WTC11 (cell line): ENCODE measurements at regions not wholly inside any gene's neighbourhood (a gene's known extent, or its start where the extent isn't known, plus 50 kb on each side); places are given as distances from the start of the nearest gene placed in this dataset.

ENCODE experiments used
- ATAC-seq: fragments of 200-7000 bp; cut with Tn5 transposase; 2 replicates; pipeline ENCODE4 v1.10.0; 2021; ENCODE audit warnings: mild to moderate bottlenecking, moderate library complexity
- CTCF ChIA-PET: fragments of 300-600 bp; sonication (Branson Sonifier 250); formaldehyde crosslinking; loops from one replicate; lab custom pipeline; 2021; ENCODE audit warnings: antibody characterized with exemption; lab: Charles Lee
- POLR2A ChIA-PET: fragments of 350-600 bp; sonication (Branson Sonifier 250); formaldehyde crosslinking; loops from one replicate; lab custom pipeline; 2021; ENCODE audit warnings: antibody characterized with exemption; lab: Charles Lee
- DNase-seq: peaks from one replicate; pipeline ENCODE4 v3.0.0; 2021; ENCODE audit warnings: low spot score
- H3K27ac Mint-ChIP-seq: 2 replicates; pipeline ENCODE4 v1.8.0; 2021; ENCODE audit warnings: mixed read lengths
- H3K27me3 Mint-ChIP-seq: 2 replicates; pipeline ENCODE4 v1.8.0; 2021; ENCODE audit warnings: low read depth, mild to moderate bottlenecking, moderate library complexity, mixed read lengths
- H3K36me3 Mint-ChIP-seq: 2 replicates; pipeline ENCODE4 v1.8.0; 2021; ENCODE audit warnings: mixed read lengths
- H3K4me1 Mint-ChIP-seq: 2 replicates; pipeline ENCODE4 v1.8.0; 2022; ENCODE audit warnings: mixed read lengths
- H3K4me3 Mint-ChIP-seq: 2 replicates; pipeline ENCODE4 v1.8.0; 2021; ENCODE audit warnings: mild to moderate bottlenecking, moderate library complexity, mixed read lengths
- H3K9me3 Mint-ChIP-seq: 2 replicates; pipeline ENCODE4 v1.8.0; 2021; ENCODE audit warnings: mixed read lengths
- ELF4 ChIP-seq: sonication (generic); formaldehyde crosslinking; IDR thresholded peaks from 2 replicates; pipeline ENCODE4 v1.8.1; 2022; ENCODE audit warnings: low read depth, mild to moderate bottlenecking, moderate library complexity, missing genetic modification reagents
- FOXK1 ChIP-seq: sonication (generic); formaldehyde crosslinking; IDR thresholded peaks from 2 replicates; pipeline ENCODE4 v1.8.0; 2022; ENCODE audit warnings: mild to moderate bottlenecking, moderate library complexity, missing genetic modification reagents
- GRHL2 ChIP-seq: fragments of 250-450 bp; sonication (Bioruptor Pico); IDR thresholded peaks from 2 replicates; pipeline ENCODE4 v1.8.0; 2022; ENCODE audit warnings: mild to moderate bottlenecking, moderate library complexity; ENCODE audit not compliant: insufficient replicate concordance, severe bottlenecking
- NR3C1 ChIP-seq: sonication (generic); formaldehyde crosslinking; conservative IDR thresholded peaks from 2 replicates; pipeline ENCODE4 v1.8.1; 2023; ENCODE audit warnings: low read depth, mild to moderate bottlenecking, missing genetic modification reagents
- PRRX2 ChIP-seq: fragments of 250-450 bp; sonication (Bioruptor Pico); IDR thresholded peaks from 2 replicates; pipeline ENCODE4 v1.8.0; 2021; ENCODE audit warnings: mild to moderate bottlenecking
- TP53 ChIP-seq: sonication (generic); formaldehyde crosslinking; IDR thresholded peaks from 2 replicates; pipeline ENCODE4 v1.8.1; 2023; ENCODE audit warnings: mild to moderate bottlenecking, missing genetic modification reagents
- ZNF671 ChIP-seq: fragments of 250-450 bp; sonication (Bioruptor Pico); IDR thresholded peaks from 2 replicates; pipeline ENCODE4 v1.8.0; 2021; ENCODE audit warnings: mild to moderate bottlenecking
- TF ChIP-seq, protein P1 (sequence below): fragments of 250-450 bp; sonication (Bioruptor Pico); conservative IDR thresholded peaks from 2 replicates; pipeline ENCODE4 v1.9.0; 2021; ENCODE audit warnings: mild to moderate bottlenecking
- TF ChIP-seq, protein P2 (sequence below): sonication (generic); formaldehyde crosslinking; IDR thresholded peaks from 2 replicates; pipeline ENCODE4 v1.8.0; 2023; ENCODE audit warnings: missing genetic modification reagents
- TF ChIP-seq, protein P3 (sequence below): sonication (generic); formaldehyde crosslinking; IDR thresholded peaks from 2 replicates; pipeline ENCODE4 v1.8.1; 2022; ENCODE audit warnings: mild to moderate bottlenecking, moderate library complexity, missing genetic modification reagents
- TF ChIP-seq, protein P4 (sequence below): sonication (generic); formaldehyde crosslinking; IDR thresholded peaks from 2 replicates; pipeline ENCODE4 v1.8.1; 2023; ENCODE audit warnings: mild to moderate bottlenecking, missing genetic modification reagents, borderline replicate concordance
- TF ChIP-seq, protein P5 (sequence below): sonication (generic); formaldehyde crosslinking; IDR thresholded peaks from 2 replicates; pipeline ENCODE4 v1.8.1; 2023; ENCODE audit warnings: mild to moderate bottlenecking, missing genetic modification reagents
- TF ChIP-seq, protein P6 (sequence below): sonication (generic); formaldehyde crosslinking; IDR thresholded peaks from 2 replicates; pipeline ENCODE4 v1.8.0; 2022; ENCODE audit warnings: missing genetic modification reagents
- TF ChIP-seq, protein P7 (sequence below): sonication (generic); formaldehyde crosslinking; IDR thresholded peaks from 2 replicates; pipeline ENCODE4 v1.8.0; 2023; ENCODE audit warnings: missing genetic modification reagents, mild to moderate bottlenecking, borderline replicate concordance
- TF ChIP-seq, protein P8 (sequence below): sonication (generic); formaldehyde crosslinking; IDR thresholded peaks from 2 replicates; pipeline ENCODE4 v1.8.1; 2022; ENCODE audit warnings: low read depth, mild to moderate bottlenecking, moderate library complexity, missing genetic modification reagents, borderline replicate concordance
- TF ChIP-seq, protein P9 (sequence below): sonication (generic); formaldehyde crosslinking; IDR thresholded peaks from 2 replicates; pipeline ENCODE4 v1.8.1; 2023; ENCODE audit warnings: mild to moderate bottlenecking, missing genetic modification reagents, moderate library complexity

DNA sequence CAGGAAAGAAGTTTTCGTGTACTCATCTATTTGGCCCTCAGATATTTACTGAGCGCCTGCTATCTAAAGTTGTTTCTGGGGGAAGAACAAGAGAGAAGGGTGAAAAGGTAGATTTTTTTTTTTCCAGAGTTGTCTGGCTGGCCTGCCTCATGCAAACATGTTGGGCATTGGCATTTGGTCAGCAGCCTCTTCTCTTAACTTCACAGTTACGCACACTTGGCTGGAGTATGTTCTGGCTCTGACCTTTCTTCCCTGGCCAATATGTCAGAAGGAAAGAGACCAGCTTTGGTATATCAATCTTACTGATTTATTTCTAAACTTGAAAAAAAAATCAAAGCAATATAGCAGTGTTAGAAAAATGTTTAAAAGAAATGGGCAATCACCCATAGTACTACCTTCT lies 54.2 kb upstream of the GRAMD1B start (continued):
- TF ChIP-seq, protein P1, sequence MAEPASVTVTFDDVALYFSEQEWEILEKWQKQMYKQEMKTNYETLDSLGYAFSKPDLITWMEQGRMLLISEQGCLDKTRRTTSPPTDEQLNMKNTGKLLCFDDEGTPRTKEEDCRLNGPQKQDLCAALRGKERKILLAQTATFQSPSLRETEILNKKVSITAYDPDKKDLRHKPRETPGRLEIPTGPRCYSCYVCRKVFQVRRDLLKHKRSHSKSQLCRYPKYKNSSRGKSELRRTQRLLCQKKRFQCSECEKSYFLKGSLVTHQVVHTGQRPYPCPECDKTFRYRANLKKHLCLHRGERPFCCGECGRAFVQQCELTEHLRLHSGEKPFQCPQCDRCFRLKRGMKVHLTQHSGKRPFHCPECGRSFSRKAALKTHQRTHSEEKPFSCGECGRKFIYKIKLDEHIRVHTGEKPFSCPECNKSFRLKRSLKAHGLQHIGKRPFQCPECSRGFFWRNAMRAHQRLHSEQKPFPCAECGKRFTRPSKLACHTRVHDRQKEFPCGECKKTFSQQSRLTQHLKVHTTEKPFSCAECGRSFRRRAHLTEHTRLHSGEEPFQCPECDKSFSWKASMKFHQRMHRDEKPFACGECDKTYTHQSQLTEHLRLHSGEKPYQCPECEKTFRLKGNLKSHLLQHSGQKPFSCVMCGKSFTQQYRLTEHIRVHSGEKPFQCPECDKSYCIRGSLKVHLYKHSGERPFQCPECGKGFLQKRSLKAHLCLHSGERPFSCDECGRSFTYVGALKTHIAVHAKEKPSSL (CRISPR knock-in tag) = no peak
- TF ChIP-seq PRRX2 = no peak
- TF ChIP-seq ZNF671 (CRISPR knock-in tag) = no peak
- TF ChIP-seq, protein P2, sequence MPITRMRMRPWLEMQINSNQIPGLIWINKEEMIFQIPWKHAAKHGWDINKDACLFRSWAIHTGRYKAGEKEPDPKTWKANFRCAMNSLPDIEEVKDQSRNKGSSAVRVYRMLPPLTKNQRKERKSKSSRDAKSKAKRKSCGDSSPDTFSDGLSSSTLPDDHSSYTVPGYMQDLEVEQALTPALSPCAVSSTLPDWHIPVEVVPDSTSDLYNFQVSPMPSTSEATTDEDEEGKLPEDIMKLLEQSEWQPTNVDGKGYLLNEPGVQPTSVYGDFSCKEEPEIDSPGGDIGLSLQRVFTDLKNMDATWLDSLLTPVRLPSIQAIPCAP = no peak
- TF ChIP-seq, protein P3, sequence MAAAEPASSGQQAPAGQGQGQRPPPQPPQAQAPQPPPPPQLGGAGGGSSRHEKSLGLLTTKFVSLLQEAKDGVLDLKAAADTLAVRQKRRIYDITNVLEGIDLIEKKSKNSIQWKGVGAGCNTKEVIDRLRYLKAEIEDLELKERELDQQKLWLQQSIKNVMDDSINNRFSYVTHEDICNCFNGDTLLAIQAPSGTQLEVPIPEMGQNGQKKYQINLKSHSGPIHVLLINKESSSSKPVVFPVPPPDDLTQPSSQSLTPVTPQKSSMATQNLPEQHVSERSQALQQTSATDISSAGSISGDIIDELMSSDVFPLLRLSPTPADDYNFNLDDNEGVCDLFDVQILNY (CRISPR knock-in tag) = no peak
- TF ChIP-seq, protein P4, sequence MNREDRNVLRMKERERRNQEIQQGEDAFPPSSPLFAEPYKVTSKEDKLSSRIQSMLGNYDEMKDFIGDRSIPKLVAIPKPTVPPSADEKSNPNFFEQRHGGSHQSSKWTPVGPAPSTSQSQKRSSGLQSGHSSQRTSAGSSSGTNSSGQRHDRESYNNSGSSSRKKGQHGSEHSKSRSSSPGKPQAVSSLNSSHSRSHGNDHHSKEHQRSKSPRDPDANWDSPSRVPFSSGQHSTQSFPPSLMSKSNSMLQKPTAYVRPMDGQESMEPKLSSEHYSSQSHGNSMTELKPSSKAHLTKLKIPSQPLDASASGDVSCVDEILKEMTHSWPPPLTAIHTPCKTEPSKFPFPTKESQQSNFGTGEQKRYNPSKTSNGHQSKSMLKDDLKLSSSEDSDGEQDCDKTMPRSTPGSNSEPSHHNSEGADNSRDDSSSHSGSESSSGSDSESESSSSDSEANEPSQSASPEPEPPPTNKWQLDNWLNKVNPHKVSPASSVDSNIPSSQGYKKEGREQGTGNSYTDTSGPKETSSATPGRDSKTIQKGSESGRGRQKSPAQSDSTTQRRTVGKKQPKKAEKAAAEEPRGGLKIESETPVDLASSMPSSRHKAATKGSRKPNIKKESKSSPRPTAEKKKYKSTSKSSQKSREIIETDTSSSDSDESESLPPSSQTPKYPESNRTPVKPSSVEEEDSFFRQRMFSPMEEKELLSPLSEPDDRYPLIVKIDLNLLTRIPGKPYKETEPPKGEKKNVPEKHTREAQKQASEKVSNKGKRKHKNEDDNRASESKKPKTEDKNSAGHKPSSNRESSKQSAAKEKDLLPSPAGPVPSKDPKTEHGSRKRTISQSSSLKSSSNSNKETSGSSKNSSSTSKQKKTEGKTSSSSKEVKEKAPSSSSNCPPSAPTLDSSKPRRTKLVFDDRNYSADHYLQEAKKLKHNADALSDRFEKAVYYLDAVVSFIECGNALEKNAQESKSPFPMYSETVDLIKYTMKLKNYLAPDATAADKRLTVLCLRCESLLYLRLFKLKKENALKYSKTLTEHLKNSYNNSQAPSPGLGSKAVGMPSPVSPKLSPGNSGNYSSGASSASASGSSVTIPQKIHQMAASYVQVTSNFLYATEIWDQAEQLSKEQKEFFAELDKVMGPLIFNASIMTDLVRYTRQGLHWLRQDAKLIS (CRISPR knock-in tag) = no peak
- TF ChIP-seq, protein P5, sequence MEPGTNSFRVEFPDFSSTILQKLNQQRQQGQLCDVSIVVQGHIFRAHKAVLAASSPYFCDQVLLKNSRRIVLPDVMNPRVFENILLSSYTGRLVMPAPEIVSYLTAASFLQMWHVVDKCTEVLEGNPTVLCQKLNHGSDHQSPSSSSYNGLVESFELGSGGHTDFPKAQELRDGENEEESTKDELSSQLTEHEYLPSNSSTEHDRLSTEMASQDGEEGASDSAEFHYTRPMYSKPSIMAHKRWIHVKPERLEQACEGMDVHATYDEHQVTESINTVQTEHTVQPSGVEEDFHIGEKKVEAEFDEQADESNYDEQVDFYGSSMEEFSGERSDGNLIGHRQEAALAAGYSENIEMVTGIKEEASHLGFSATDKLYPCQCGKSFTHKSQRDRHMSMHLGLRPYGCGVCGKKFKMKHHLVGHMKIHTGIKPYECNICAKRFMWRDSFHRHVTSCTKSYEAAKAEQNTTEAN (CRISPR knock-in tag) = no peak
- TF ChIP-seq, all 79 proteins: peak for 0

DNA sequence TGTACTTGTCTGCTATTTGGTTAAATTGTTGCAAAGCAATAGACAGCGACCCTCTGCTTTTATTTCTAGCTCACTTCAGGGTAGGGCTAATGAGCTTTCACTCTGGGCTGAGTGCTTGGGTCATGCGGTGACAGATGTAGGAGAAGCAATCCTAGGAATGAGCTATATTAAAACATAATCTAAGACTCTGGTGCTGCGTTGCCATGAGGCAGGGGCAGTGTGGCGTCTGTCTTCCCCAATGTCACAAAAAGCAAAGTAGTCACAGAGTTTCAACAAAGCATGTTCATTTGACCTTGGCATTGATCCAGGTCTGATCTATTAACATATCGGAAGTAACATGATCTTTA lies 55.5 kb upstream of the GRAMD1B start:
- peaks cover 4% of the 10 kb centered on the region for H3K27me3 Mint-ChIP-seq
- no peak overlapping the region for H3K27ac Mint-ChIP-seq
- no peaks in the 10 kb centered on the region for H3K9me3 Mint-ChIP-seq
- peaks cover 46% of the 10 kb centered on the region for H3K4me1 Mint-ChIP-seq
- TF ChIP-seq GRHL2 (CRISPR knock-in tag) = no peak
- TF ChIP-seq, protein P6, sequence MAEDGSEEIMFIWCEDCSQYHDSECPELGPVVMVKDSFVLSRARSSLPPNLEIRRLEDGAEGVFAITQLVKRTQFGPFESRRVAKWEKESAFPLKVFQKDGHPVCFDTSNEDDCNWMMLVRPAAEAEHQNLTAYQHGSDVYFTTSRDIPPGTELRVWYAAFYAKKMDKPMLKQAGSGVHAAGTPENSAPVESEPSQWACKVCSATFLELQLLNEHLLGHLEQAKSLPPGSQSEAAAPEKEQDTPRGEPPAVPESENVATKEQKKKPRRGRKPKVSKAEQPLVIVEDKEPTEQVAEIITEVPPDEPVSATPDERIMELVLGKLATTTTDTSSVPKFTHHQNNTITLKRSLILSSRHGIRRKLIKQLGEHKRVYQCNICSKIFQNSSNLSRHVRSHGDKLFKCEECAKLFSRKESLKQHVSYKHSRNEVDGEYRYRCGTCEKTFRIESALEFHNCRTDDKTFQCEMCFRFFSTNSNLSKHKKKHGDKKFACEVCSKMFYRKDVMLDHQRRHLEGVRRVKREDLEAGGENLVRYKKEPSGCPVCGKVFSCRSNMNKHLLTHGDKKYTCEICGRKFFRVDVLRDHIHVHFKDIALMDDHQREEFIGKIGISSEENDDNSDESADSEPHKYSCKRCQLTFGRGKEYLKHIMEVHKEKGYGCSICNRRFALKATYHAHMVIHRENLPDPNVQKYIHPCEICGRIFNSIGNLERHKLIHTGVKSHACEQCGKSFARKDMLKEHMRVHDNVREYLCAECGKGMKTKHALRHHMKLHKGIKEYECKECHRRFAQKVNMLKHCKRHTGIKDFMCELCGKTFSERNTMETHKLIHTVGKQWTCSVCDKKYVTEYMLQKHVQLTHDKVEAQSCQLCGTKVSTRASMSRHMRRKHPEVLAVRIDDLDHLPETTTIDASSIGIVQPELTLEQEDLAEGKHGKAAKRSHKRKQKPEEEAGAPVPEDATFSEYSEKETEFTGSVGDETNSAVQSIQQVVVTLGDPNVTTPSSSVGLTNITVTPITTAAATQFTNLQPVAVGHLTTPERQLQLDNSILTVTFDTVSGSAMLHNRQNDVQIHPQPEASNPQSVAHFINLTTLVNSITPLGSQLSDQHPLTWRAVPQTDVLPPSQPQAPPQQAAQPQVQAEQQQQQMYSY (CRISPR knock-in tag) = no peak
- no peak for TF ChIP-seq TP53 (CRISPR knock-in tag)
- TF ChIP-seq, protein P7, sequence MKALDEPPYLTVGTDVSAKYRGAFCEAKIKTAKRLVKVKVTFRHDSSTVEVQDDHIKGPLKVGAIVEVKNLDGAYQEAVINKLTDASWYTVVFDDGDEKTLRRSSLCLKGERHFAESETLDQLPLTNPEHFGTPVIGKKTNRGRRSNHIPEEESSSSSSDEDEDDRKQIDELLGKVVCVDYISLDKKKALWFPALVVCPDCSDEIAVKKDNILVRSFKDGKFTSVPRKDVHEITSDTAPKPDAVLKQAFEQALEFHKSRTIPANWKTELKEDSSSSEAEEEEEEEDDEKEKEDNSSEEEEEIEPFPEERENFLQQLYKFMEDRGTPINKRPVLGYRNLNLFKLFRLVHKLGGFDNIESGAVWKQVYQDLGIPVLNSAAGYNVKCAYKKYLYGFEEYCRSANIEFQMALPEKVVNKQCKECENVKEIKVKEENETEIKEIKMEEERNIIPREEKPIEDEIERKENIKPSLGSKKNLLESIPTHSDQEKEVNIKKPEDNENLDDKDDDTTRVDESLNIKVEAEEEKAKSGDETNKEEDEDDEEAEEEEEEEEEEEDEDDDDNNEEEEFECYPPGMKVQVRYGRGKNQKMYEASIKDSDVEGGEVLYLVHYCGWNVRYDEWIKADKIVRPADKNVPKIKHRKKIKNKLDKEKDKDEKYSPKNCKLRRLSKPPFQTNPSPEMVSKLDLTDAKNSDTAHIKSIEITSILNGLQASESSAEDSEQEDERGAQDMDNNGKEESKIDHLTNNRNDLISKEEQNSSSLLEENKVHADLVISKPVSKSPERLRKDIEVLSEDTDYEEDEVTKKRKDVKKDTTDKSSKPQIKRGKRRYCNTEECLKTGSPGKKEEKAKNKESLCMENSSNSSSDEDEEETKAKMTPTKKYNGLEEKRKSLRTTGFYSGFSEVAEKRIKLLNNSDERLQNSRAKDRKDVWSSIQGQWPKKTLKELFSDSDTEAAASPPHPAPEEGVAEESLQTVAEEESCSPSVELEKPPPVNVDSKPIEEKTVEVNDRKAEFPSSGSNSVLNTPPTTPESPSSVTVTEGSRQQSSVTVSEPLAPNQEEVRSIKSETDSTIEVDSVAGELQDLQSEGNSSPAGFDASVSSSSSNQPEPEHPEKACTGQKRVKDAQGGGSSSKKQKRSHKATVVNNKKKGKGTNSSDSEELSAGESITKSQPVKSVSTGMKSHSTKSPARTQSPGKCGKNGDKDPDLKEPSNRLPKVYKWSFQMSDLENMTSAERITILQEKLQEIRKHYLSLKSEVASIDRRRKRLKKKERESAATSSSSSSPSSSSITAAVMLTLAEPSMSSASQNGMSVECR (CRISPR knock-in tag) = no peak
- TF ChIP-seq NR3C1 = no peak
- TF ChIP-seq, protein P8, sequence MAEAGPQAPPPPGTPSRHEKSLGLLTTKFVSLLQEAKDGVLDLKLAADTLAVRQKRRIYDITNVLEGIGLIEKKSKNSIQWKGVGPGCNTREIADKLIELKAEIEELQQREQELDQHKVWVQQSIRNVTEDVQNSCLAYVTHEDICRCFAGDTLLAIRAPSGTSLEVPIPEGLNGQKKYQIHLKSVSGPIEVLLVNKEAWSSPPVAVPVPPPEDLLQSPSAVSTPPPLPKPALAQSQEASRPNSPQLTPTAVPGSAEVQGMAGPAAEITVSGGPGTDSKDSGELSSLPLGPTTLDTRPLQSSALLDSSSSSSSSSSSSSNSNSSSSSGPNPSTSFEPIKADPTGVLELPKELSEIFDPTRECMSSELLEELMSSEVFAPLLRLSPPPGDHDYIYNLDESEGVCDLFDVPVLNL (CRISPR knock-in tag) = no peak
- no peak for TF ChIP-seq FOXK1 (CRISPR knock-in tag)
- TF ChIP-seq, protein P9, sequence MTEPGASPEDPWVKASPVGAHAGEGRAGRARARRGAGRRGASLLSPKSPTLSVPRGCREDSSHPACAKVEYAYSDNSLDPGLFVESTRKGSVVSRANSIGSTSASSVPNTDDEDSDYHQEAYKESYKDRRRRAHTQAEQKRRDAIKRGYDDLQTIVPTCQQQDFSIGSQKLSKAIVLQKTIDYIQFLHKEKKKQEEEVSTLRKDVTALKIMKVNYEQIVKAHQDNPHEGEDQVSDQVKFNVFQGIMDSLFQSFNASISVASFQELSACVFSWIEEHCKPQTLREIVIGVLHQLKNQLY (CRISPR knock-in tag) = no peak
- TF ChIP-seq PRRX2 = no peak
- TF ChIP-seq ELF4 (CRISPR knock-in tag) = no peak
- no peak overlapping the region for H3K4me3 Mint-ChIP-seq
- no peak for DNase-seq
- POLR2A ChIA-PET = no interaction called here
- H3K36me3 Mint-ChIP-seq = no peaks in the 10 kb centered on the region
- no peak for ATAC-seq
- CTCF ChIA-PET = interaction anchor here (0.5 to 1.4 kb wide), 3 partner anchors 33 to 206 kb away, joined by 3 to 5 read pairs (median 3); no protein-coding TSS in a partner anchor
